Transverse colon (tissue), 3 donors: ENCODE measurements at regions not wholly inside any gene's neighbourhood (a gene's known extent, or its start where the extent isn't known, plus 50 kb on each side); places are given as distances from the start of the nearest gene placed in this dataset.

Experiments used
- CTCF ChIP-seq, 5 experiments: fragments of 200-600 bp in 3 of 5; fragments of 450-650 bp in 2 of 5; sonication (generic) in 3 of 5; IDR thresholded peaks; 1 replicate in 2 of 5; 2 replicates in 3 of 5; pipeline ENCODE4 v1.5.1; 2016 to 2017; ENCODE audit warnings: antibody characterized with exemption in 5 of 5, inconsistent platforms in 3 of 5, mild to moderate bottlenecking in 2 of 5, moderate library complexity in 1 of 5
- POLR2A ChIP-seq: fragments of 450-650 bp; IDR thresholded peaks from one replicate; pipeline ENCODE4 v1.6.1; 2016; ENCODE audit warnings: antibody characterized with exemption, mild to moderate bottlenecking, moderate library complexity

GRCh38 chr5:118310401-118310800 lies 677.9 kb downstream of the DTWD2 start:
- TF ChIP-seq CTCF (IDR thresholded peaks at IDR 0.05), result no peak
- TF ChIP-seq POLR2A, result no peak
